ENCODE measurements at regions not wholly inside any gene's neighbourhood (a gene's known extent, or its start where the extent isn't known, plus 50 kb on each side); places are given as distances from the start of the nearest gene placed in this dataset.
A peak's percentile ranks its signal among the peaks of the same experiment; 100 is the strongest.

- H3K27ac Mint-ChIP-seq, result peak overlapping the region; percentile 75
- TF ChIP-seq CTCF (IDR thresholded peaks at IDR 0.05), result no peak
- H3K36me3 Mint-ChIP-seq (ENCODE audit: low read depth), result no peaks in the 10 kb centered on the region
- H3K4me1 Mint-ChIP-seq, result peaks cover 16% of the 10 kb centered on the region
- H3K9me3 Mint-ChIP-seq, result peaks cover 44% of the 10 kb centered on the region
- peaks cover 6% of the 10 kb centered on the region for H3K27me3 Mint-ChIP-seq (ENCODE audit: low read depth, poor library complexity)
- no peak for DNase-seq
- H3K4me3 Mint-ChIP-seq, result no peak overlapping the region
Observed at GRCh38 chr6:66161546-66162108, 454.6 kb upstream of the EYS start.

- H3K27ac Mint-ChIP-seq, result no peak overlapping the region
- no peaks in the 10 kb centered on the region for H3K36me3 Mint-ChIP-seq (ENCODE audit: low read depth)
- TF ChIP-seq CTCF (IDR thresholded peaks at IDR 0.05), result no peak
- H3K27me3 Mint-ChIP-seq (ENCODE audit: low read depth, poor library complexity), result peaks cover 4% of the 10 kb centered on the region
- H3K4me1 Mint-ChIP-seq, result peaks cover 16% of the 10 kb centered on the region
- H3K9me3 Mint-ChIP-seq, result peaks cover 36% of the 10 kb centered on the region
- DNase-seq, result no peak
- no peak overlapping the region for H3K4me3 Mint-ChIP-seq
Observed at GRCh38 chr6:66159937-66160336, 452.9 kb upstream of the EYS start.

- H3K4me3 Mint-ChIP-seq, result no peak overlapping the region
- no peaks in the 10 kb centered on the region for H3K27me3 Mint-ChIP-seq (ENCODE audit: low read depth, poor library complexity)
- no peak for DNase-seq
- H3K9me3 Mint-ChIP-seq, result no peaks in the 10 kb centered on the region
- no peaks in the 10 kb centered on the region for H3K36me3 Mint-ChIP-seq (ENCODE audit: low read depth)
- no peaks in the 10 kb centered on the region for H3K4me1 Mint-ChIP-seq
- H3K27ac Mint-ChIP-seq, result no peak overlapping the region
- TF ChIP-seq CTCF (IDR thresholded peaks at IDR 0.05), result no peak
Observed at GRCh38 chr6:66153247-66153646, 446.2 kb upstream of the EYS start.

GRCh38 chr6:66149132-66149531, 442.1 kb upstream of the EYS start:
- H3K4me1 Mint-ChIP-seq, result no peaks in the 10 kb centered on the region
- no peak overlapping the region for H3K27ac Mint-ChIP-seq
- DNase-seq, result no peak
- no peak for TF ChIP-seq CTCF (IDR thresholded peaks at IDR 0.05)
- peaks cover 4% of the 10 kb centered on the region for H3K9me3 Mint-ChIP-seq
- H3K36me3 Mint-ChIP-seq (ENCODE audit: low read depth), result no peaks in the 10 kb centered on the region
- H3K4me3 Mint-ChIP-seq, result no peak overlapping the region
- no peaks in the 10 kb centered on the region for H3K27me3 Mint-ChIP-seq (ENCODE audit: low read depth, poor library complexity)

GRCh38 chr6:66145867-66146266, 438.8 kb upstream of the EYS start:
- peaks cover 4% of the 10 kb centered on the region for H3K9me3 Mint-ChIP-seq
- no peak for TF ChIP-seq CTCF (IDR thresholded peaks at IDR 0.05)

GRCh38 chr6:66134021-66134420, 427.0 kb upstream of the EYS start:
- peaks cover 6% of the 10 kb centered on the region for H3K9me3 Mint-ChIP-seq
- TF ChIP-seq CTCF (IDR thresholded peaks at IDR 0.05), result no peak
- H3K4me1 Mint-ChIP-seq, result no peaks in the 10 kb centered on the region
- no peak overlapping the region for H3K4me3 Mint-ChIP-seq
- H3K27me3 Mint-ChIP-seq (ENCODE audit: low read depth, poor library complexity), result peaks cover 3% of the 10 kb centered on the region
- H3K27ac Mint-ChIP-seq, result no peak overlapping the region
- DNase-seq, result no peak
- H3K36me3 Mint-ChIP-seq (ENCODE audit: low read depth), result no peaks in the 10 kb centered on the region

More at GRCh38 chr6:66145867-66146266, 438.8 kb upstream of the EYS start:
- Mint-ChIP-seq H3K4me3 (no peak overlapping the region), H3K36me3 (ENCODE audit: low read depth) (no peaks in the 10 kb centered on the region), H3K27ac (no peak overlapping the region), H3K27me3 (ENCODE audit: low read depth, poor library complexity) (no peaks in the 10 kb centered on the region), H3K4me1 (no peaks in the 10 kb centered on the region)
- DNase-seq, result no peak
